GM23338 (cell line): ENCODE measurements at regions not wholly inside any gene's neighbourhood (a gene's known extent, or its start where the extent isn't known, plus 50 kb on each side); places are given as distances from the start of the nearest gene placed in this dataset.

Source experiments
- CREB1 ChIP-seq: fragments of 250-450 bp; sonication (Bioruptor Pico); IDR thresholded peaks from 2 replicates; pipeline ENCODE4 v1.5.0; 2020; ENCODE audit warnings: low read depth, mild to moderate bottlenecking, moderate library complexity
- CTCF ChIP-seq, 2 experiments: fragments of 200-600 bp in 1 of 2; sonication (generic) in 1 of 2; conservative IDR thresholded peaks; 2 replicates each; pipeline versions ENCODE4 v1.5.1 to v1.6.1; 2016 to 2017; ENCODE audit warnings: antibody characterized with exemption in 2 of 2, low read depth in 2 of 2, mild to moderate bottlenecking in 2 of 2, moderate library complexity in 1 of 2
- ETS1 ChIP-seq: IDR thresholded peaks from 2 replicates; pipeline ENCODE4 v1.6.1; 2016; ENCODE audit warnings: antibody characterized with exemption
- EZH2 ChIP-seq: fragments of 200-600 bp; sonication (generic); IDR thresholded peaks from one replicate; pipeline ENCODE4 v1.8.0; 2017; ENCODE audit warnings: antibody characterized with exemption, mild to moderate bottlenecking, low read depth; ENCODE audit not compliant: unreplicated experiment
- EZH2phosphoT487 ChIP-seq: fragments of 200-600 bp; sonication (generic); IDR thresholded peaks from one replicate; pipeline ENCODE4 v1.8.1; 2018; ENCODE audit warnings: antibody characterized with exemption; ENCODE audit not compliant: unreplicated experiment
- JUNB ChIP-seq: IDR thresholded peaks from one replicate; pipeline ENCODE4 v1.6.1; 2016; ENCODE audit warnings: antibody characterized with exemption; ENCODE audit not compliant: unreplicated experiment
- POLR2AphosphoS5 ChIP-seq: IDR thresholded peaks from 2 replicates; pipeline ENCODE4 v1.6.1; 2016; ENCODE audit warnings: antibody characterized with exemption, low read depth
- STAT1 ChIP-seq: IDR thresholded peaks from one replicate; pipeline ENCODE4 v1.6.1; 2016; ENCODE audit warnings: antibody characterized with exemption; ENCODE audit not compliant: unreplicated experiment
- ZNF331 ChIP-seq: fragments of 250-450 bp; sonication (Bioruptor Pico); IDR thresholded peaks from 2 replicates; pipeline ENCODE4 v1.5.0; 2020; ENCODE audit warnings: low read depth, mild to moderate bottlenecking, moderate library complexity
- TF ChIP-seq, protein P1 (sequence below): IDR thresholded peaks from one replicate; pipeline ENCODE4 v1.6.1; 2018; ENCODE audit warnings: antibody characterized with exemption; ENCODE audit not compliant: unreplicated experiment

DNA sequence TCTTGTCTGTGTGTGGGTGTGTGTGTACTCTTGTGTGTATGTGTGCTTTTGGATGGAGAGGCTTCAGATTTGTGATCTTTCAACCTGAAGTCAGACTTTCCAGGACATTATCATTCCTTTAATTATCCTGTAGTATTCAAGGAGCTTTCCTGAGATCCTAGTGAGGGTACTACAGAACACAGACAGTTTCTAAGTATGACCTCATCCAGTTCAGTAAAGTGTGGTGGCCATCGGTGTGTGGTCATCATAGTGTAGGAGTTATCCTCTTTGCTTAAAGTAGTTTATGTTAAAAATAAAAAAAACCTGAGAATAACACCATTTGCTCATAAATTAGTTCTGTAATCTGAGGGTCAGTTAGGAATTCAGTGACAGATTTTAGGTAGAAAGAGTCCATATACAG lies 478.0 kb upstream of the ACTBL2 start:
- TF ChIP-seq EZH2, result no peak
- TF ChIP-seq CREB1 (CRISPR knock-in tag), result no peak
- no peak for TF ChIP-seq POLR2AphosphoS5
- TF ChIP-seq CTCF (conservative IDR thresholded peaks at IDR 0.05; ENCODE audit: low read depth in 2 of 2), result no peak
- TF ChIP-seq ZNF331 (CRISPR knock-in tag), result no peak
- no peak for TF ChIP-seq JUNB
- TF ChIP-seq, protein P1, sequence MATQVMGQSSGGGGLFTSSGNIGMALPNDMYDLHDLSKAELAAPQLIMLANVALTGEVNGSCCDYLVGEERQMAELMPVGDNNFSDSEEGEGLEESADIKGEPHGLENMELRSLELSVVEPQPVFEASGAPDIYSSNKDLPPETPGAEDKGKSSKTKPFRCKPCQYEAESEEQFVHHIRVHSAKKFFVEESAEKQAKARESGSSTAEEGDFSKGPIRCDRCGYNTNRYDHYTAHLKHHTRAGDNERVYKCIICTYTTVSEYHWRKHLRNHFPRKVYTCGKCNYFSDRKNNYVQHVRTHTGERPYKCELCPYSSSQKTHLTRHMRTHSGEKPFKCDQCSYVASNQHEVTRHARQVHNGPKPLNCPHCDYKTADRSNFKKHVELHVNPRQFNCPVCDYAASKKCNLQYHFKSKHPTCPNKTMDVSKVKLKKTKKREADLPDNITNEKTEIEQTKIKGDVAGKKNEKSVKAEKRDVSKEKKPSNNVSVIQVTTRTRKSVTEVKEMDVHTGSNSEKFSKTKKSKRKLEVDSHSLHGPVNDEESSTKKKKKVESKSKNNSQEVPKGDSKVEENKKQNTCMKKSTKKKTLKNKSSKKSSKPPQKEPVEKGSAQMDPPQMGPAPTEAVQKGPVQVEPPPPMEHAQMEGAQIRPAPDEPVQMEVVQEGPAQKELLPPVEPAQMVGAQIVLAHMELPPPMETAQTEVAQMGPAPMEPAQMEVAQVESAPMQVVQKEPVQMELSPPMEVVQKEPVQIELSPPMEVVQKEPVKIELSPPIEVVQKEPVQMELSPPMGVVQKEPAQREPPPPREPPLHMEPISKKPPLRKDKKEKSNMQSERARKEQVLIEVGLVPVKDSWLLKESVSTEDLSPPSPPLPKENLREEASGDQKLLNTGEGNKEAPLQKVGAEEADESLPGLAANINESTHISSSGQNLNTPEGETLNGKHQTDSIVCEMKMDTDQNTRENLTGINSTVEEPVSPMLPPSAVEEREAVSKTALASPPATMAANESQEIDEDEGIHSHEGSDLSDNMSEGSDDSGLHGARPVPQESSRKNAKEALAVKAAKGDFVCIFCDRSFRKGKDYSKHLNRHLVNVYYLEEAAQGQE, result no peak
- TF ChIP-seq EZH2phosphoT487, result no peak
- TF ChIP-seq ETS1, result no peak
- no peak for TF ChIP-seq STAT1
